ENCODE measurements at regions not wholly inside any gene's neighbourhood (a gene's known extent, or its start where the extent isn't known, plus 50 kb on each side); places are given as distances from the start of the nearest gene placed in this dataset.
A peak's percentile ranks its signal among the peaks of the same experiment; 100 is the strongest.

GRCh38 chr2:120976501-120977307 lies 241.0 kb downstream of the GLI2 start:
- Mint-ChIP-seq H3K27me3 (ENCODE audit: insufficient read depth, unreplicated experiment) (no peaks in the 10 kb centered on the region), H3K4me1 (ENCODE audit: low read depth, unreplicated experiment) (peaks cover 20% of the 10 kb centered on the region), H3K36me3 (ENCODE audit: insufficient read depth, unreplicated experiment) (no peaks in the 10 kb centered on the region), H3K9me3 (ENCODE audit: unreplicated experiment) (no peaks in the 10 kb centered on the region), H3K4me3 (ENCODE audit: unreplicated experiment) (no peak overlapping the region), H3K27ac (ENCODE audit: unreplicated experiment) (no peak overlapping the region)
- BruUV-seq (replicated peaks): no TSS peak
- H3K4me1 ChIP-seq: peaks cover 35% of the 10 kb centered on the region
- intact Hi-C loops (cut with micrococcal nuclease; ENCODE audit: unreplicated experiment): no loop called here
- no peak overlapping the region for H3K4me3 ChIP-seq (ENCODE audit: low read depth, low read length)
- POLR2A ChIA-PET: interaction anchor here (0.6 kb wide), 1 partner anchor 29 kb away, joined by 4 read pairs; no protein-coding TSS in a partner anchor
- peak in 1 of 2 experiments; percentile 18 for DNase-seq
- H3K27me3 ChIP-seq (replicated peaks; ENCODE audit: control insufficient read depth, insufficient read depth, low read length): no peaks in the 10 kb centered on the region
- CTCF ChIA-PET: interaction anchor here (0.6 to 1.2 kb wide), 2 partner anchors 18 to 19 kb away, joined by 3 to 13 read pairs; no protein-coding TSS in a partner anchor
- H3K9me3 ChIP-seq: no peaks in the 10 kb centered on the region
- H3K36me3 ChIP-seq (ENCODE audit: control insufficient read depth, insufficient read depth, low read length): no peaks in the 10 kb centered on the region
- TF ChIP-seq CTCF (IDR thresholded peaks at IDR 0.05; ENCODE audit: insufficient read depth in 1 of 2, low read depth in 1 of 2, low read length in 1 of 2, severe bottlenecking in 1 of 2, unreplicated experiment in 1 of 2): no peak

GRCh38 chr2:120977582-120978358 lies 242.1 kb downstream of the GLI2 start:
- H3K36me3 ChIP-seq (ENCODE audit: control insufficient read depth, insufficient read depth, low read length): no peaks in the 10 kb centered on the region

More at GRCh38 chr2:120977582-120978358, 242.1 kb downstream of the GLI2 start:
- Mint-ChIP-seq H3K27ac (ENCODE audit: unreplicated experiment) (no peak overlapping the region), H3K9me3 (ENCODE audit: unreplicated experiment) (no peaks in the 10 kb centered on the region), H3K4me1 (ENCODE audit: low read depth, unreplicated experiment) (peaks cover 20% of the 10 kb centered on the region), H3K36me3 (ENCODE audit: insufficient read depth, unreplicated experiment) (no peaks in the 10 kb centered on the region), H3K27me3 (ENCODE audit: insufficient read depth, unreplicated experiment) (no peaks in the 10 kb centered on the region), H3K4me3 (ENCODE audit: unreplicated experiment) (no peak overlapping the region)
- no TSS peak for BruUV-seq (replicated peaks)
- no peak for TF ChIP-seq CTCF (IDR thresholded peaks at IDR 0.05; ENCODE audit: insufficient read depth in 1 of 2, low read depth in 1 of 2, low read length in 1 of 2, severe bottlenecking in 1 of 2, unreplicated experiment in 1 of 2)
- intact Hi-C loops (cut with micrococcal nuclease; ENCODE audit: unreplicated experiment): no loop called here
- Histone ChIP-seq H3K27me3 (replicated peaks; ENCODE audit: control insufficient read depth, insufficient read depth, low read length) (no peaks in the 10 kb centered on the region), H3K9me3 (no peaks in the 10 kb centered on the region), H3K4me3 (ENCODE audit: low read depth, low read length) (no peak overlapping the region), H3K4me1 (peaks cover 35% of the 10 kb centered on the region)
- POLR2A ChIA-PET: no interaction called here
- DNase-seq: no peak
- CTCF ChIA-PET: interaction anchor here (0.6 kb wide), 1 partner anchor 18 kb away, joined by 13 read pairs; no protein-coding TSS in a partner anchor

Measured in Caco-2 (cell line).